ENCODE measurements at regions not wholly inside any gene's neighbourhood (a gene's known extent, or its start where the extent isn't known, plus 50 kb on each side); places are given as distances from the start of the nearest gene placed in this dataset.

DNA sequence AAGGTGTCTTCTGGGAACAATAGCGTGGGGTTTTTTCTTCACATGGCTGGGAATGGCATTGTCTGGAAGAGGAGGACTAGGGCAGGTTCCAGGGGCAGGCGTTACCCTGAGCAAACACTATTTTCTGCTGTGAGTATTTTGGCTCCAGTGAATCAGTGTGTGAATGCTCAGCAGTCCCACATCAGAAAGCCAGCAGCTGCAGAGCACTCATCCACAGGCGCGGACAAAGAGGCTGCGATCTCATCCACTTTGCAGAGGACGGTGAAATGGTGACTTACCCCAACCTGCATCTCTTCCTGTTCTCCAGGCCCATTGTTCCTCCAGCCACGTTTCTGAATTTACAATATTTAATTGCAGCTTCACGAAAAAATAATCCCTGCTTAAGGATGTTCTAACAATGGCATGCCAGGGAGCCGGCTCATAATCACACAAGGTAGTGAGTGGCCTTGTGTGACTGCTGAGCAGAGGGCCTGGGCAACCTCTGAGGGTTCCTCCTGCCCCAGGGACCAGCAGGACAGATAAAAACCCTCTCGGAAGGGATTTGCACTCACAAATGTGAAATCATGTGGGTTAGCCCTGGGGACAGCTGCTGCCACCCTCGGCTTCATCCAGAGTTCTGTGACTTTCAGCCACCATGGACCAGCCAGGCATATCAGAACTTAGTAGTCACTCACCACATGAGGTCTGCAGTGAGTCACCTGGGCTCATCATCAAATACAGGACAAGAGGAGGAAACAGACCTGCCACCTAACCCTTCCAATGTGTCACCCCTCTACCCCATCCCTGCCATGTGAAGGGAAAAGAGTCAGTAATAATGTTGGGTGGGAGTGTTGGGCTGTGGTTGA lies 65.0 kb upstream of the EN2 start:
- in situ Hi-C loops (cut with MboI; ENCODE audit: low sequenced_read_pairs): loop anchor here (25.0 kb wide), 1 partner anchor 369 kb away; no protein-coding TSS in a partner anchor

DNA sequence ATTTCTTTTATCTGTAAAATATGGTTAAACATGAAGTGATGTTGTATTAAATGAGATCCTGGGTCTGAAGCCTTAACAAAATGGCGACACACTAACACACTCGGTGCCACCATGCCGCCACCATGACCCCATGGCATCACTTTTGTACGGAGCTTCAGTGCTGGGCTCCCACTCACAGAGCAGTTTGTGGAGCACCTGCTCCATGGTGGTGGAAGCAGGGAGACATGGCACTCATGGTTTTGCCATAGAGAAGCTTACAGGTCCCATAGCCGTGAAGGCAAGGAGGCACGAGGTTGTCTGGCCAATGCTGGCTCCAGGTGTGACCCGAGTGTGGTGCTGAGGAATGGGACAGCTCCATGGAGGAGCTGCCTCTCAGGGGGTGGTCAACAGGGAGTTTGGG lies 63.5 kb upstream of the EN2 start:
- in situ Hi-C loops (cut with MboI; ENCODE audit: low sequenced_read_pairs): loop anchor here (25.0 kb wide), 1 partner anchor 368 kb away; no protein-coding TSS in a partner anchor

DNA sequence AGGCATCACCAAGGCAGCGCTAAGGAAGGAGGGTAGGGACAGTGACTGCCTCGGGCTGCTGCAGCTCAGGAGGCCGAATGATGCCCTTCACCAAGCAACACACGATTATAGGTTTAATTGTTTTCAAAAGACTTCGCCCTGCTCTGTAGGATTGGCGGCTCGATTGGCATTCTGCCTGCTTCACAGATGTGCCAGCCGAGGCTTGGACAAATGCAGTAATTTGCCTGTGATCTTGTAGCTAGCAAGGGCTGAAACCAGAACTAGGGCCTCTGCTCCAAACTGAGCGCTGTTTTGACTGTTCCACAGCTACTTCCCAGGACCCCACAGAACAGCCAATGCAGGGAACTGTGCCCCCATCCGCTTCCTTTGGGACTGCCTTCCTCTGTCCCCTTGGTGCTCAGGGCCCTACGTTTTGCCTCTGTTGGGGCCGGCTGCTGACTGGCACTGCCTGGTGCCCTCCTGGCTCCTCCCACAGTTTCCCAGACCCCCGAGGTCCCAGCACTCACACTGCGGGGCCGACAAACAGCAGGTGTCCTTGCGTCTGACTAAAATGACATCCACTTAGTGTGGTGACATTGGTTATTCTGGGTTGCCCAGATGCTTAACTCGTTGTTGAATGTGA lies 62.6 kb upstream of the EN2 start:
- in situ Hi-C loops (cut with MboI; ENCODE audit: low sequenced_read_pairs): loop anchor here (25.0 kb wide), 1 partner anchor 367 kb away; no protein-coding TSS in a partner anchor

DNA sequence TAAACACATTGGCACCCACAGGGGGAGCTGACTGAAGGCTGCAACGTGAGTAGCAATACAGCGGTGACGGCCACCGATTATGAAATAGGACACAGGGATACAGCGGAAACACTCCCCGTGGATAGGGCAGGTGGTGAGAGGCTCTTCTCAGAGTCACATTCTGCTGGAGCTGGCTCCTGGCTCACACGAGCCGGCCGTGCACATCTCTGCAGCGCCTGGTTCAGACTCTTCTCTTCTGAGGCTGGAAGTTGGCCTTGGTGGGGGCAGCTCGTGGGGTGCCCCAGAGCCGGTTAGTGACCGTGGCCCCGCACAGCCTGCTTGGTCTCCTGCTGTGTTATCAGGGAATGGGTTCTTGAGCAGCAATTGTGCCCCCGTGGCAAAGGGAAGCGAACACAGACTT lies 61.3 kb upstream of the EN2 start:
- in situ Hi-C loops (cut with MboI; ENCODE audit: low sequenced_read_pairs): loop anchor here (25.0 kb wide), 1 partner anchor 366 kb away; no protein-coding TSS in a partner anchor

DNA sequence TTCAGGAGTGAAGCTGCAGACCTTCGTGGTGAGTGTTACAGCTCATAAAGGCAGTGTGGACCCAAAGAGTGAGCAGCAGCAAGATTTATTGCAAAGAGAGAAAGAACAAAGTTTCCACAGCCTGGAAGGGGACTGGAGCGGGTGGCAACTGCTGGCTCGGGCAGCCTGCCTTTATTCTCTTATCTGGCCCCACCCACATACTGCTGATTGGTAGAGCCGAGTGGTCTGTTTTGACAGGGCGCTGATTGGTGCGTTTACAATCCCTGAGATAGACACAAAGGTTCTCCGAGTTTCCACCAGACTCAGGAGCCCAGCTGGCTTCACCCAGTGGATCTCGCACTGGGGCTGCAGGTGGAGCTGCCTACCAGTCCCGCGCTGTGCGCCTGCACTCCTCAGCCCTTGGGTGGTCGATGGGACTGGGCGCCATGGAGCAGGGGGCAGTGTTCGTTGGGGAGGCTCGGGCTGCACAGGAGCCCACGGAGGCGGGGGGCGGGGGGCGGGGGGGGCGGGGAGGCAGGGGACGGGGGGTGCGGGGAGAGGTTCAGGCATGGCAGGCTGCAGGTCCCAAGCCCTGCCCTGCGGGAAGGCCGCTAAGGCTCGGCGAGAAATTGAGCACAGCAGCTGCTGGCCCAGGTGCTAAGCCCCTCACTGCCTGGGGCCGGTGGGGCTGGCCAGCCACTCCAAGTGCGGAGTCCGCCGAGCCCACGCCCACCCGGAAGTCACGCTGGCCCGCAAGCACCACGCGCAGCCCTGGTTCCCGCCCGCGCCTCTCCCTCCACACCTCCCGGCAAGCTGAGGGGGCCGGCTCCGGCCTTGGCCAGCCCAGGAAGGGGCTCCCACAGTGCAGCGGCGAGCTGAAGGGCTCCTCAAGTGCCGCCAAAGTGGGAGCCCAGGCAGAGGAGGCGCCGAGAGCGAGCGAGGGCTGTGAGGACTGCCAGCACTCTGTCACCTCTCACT lies 59.9 kb upstream of the EN2 start:
- in situ Hi-C loops (cut with MboI; ENCODE audit: low sequenced_read_pairs): loop anchor here (25.0 kb wide), 1 partner anchor 364 kb away; no protein-coding TSS in a partner anchor

DNA sequence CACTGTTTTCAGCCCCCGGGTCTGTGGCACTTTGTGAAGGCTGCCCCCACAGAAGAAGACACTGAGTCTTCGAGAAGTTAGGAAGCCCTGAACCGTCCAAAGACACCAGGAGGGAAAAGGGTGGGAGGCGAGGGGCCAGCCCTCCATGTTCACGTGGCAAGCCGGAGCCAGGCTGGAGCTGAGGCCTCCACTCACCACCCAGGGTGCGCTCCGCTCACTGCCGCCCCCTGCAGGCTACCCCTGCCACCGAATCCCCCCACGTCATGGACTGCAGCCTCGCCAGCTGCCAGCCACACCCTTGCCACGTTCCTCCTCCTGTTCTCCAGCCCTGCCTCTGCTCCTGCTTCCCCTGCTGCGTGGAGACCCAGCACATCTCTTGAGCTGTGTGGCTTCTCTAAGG lies 59.0 kb upstream of the EN2 start:
- in situ Hi-C loops (cut with MboI; ENCODE audit: low sequenced_read_pairs): loop anchor here (25.0 kb wide), 1 partner anchor 363 kb away; no protein-coding TSS in a partner anchor

DNA sequence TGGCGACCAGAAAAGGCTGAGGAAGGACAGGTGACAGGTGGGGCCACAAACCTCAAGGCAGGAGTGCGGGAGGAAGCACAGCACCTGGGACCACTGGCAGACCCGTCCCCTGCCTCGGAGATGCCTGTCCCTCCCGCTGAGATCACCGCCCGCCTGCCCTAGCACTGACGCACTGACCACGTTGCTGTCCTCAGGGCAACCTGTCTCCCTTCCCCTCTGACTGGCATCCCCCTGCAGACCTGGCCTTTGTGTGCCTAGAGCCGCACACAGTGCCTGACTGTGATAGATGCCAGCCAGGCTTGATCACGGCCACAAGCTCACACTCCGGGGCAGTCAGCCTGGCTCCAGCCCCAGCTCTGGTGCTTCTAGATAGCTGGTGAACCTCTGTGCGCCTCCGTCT lies 58.4 kb upstream of the EN2 start:
- in situ Hi-C loops (cut with MboI; ENCODE audit: low sequenced_read_pairs): loop anchor here (25.0 kb wide), 1 partner anchor 363 kb away; no protein-coding TSS in a partner anchor

DNA sequence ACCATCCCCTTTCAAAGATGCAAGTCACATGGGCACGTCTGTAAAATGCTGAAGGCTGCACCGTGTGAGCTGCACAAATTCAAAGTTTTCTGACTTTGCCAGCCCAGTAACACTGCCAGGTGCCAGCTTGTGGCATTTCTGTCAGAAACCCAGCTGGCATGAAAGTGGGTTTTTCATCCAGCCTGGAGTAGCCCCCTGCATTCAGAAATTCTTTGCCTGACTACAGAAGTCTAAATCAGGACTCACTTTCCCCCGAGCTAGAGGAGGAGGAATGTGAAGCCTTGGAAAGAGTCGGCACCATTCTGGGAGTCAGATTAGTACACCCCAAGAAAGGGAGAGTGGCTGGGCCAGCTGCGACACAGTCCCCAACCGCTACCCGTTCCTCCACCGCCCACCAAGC lies 56.7 kb upstream of the EN2 start:
- in situ Hi-C loops (cut with MboI; ENCODE audit: low sequenced_read_pairs): no loop called here

DNA sequence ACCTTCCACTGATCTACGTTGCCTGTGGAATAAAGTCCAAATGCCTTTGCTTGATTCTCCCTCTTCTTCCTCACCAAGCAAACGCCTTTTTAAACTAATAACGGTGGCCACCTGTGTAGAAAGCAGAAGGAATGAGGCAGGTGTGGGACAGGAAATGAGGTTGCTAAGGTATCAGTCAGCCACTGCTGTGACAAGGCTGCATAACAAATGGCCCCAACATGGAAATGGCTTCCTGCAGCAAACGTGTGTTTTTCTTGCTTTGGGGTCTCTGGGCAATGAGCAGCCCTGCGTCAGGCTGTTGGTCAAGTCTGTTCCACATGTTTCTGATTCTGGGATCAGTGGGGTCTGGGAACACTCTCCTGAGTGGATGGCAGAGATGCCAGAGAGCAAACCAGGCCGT lies 56.0 kb upstream of the EN2 start:
- in situ Hi-C loops (cut with MboI; ENCODE audit: low sequenced_read_pairs): no loop called here

DNA sequence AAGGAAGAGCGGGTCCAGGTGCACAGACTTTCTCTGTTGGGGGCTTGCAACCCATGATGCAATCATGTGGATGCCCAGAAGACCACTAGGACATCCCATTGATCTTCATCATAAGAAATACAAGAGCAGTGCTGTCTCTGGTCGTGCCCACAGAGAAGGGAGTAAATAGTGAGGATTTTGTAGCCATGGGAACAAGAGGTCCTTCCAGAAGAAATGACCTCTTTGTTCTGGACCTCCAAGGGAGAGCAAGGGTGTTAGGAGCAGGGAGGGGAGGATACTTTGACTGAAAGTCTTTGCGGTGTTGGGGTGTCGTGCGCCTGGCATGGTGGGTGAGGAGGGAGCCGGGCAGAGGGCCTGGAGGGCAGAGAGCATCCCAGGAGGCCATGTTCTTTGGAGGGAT lies 55.0 kb upstream of the EN2 start:
- in situ Hi-C loops (cut with MboI; ENCODE audit: low sequenced_read_pairs): no loop called here

DNA sequence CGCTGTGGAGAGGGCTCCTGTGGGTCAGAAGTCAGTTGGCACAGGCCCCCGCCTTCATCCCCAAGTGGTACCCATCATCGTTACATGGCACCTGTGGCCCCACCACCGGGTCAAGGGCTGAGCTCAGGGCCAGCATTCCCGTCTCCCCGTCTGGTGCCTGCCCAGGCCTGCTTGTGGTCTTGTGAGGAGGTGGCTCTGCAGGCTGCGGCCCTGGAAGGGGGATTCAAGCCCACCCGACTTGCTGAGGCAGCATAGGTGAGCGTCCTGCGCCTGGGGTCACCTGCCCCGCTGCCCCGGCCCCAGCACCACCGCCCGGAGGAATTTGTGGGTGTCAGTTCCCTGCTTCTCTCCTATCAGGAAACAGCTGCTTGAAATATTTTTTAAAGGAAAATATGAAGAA lies 53.0 kb upstream of the EN2 start:
- in situ Hi-C loops (cut with MboI; ENCODE audit: low sequenced_read_pairs): no loop called here

DNA sequence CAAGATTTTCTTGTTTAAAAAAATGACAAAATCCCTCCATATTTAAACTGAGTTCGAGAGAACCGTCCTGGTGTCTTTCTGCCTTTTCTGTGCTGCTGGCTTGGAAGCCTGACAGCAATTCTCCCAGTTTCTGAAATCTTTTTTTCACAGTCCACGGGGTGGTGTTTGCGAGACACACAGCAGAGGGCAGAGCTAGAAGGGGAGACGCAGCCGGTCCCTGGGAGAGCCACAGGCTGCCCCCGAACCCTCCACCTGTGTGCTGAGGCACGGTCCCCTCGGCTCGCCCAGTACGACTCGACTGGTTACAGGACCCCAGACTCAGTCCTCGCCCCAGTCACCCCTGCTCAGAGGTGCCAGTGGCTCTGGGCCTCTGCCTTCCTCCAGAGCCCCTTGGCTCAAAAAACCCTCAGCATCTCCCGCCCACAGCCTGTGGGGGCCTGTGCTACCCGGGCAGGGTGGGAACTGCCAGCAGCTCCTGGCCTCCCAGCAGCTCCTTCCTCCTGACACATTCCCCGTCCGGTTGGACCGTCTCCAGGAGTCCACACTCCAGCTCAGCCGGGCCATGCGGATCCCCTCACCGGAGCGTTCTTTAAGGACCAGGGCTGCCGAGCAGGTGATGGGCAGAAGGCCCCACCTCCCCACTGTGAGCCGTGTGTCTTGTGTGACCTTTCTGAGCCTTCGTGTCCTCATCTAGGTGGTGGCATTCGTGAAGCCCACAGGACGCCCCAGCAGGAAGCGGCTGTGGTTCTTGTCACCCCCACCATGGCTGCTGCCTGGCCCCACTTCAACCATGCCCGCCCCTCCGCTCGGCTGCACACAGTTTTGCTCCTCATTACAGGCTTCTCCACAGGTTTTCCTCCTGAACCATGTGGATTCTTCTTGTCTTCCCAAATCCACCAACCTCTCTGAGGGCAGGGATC lies 52.3 kb upstream of the EN2 start:
- in situ Hi-C loops (cut with MboI; ENCODE audit: low sequenced_read_pairs): no loop called here

DNA sequence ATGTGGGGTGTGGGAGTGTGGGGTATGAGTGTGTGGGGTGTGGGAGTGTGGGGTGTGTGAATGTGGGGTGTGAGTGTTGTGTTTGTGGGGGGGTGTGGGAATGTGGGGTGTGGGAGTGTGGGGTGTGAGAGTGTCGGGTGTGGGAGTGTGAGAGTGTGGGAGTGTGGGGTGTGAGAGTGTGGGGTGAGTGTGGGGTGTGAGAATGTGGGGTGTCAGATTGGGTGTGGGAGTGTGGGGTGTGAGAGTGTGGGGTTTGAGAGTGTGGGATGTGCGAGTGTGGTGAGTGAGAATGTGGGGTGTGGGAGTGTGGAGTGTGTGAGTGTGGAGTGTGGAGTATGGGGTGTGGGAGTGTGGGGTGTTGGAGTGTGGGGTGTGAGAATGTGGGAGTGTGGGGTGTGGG lies 50.1 kb upstream of the EN2 start:
- in situ Hi-C loops (cut with MboI; ENCODE audit: low sequenced_read_pairs): no loop called here

Data from HL-60/S4 (cell line).